GM20431 (cell line): ENCODE measurements at regions not wholly inside any gene's neighbourhood (a gene's known extent, or its start where the extent isn't known, plus 50 kb on each side); places are given as distances from the start of the nearest gene placed in this dataset.
"Not testable (repeated sequence)": the region's sequence is repeated elsewhere in the genome, so short reads cannot be mapped to it uniquely, and the experiment has no call there.

ENCODE experiments used
- in situ Hi-C: fragments of 300-500 bp; cut with MseI, MboI; formaldehyde crosslinking; loops from one replicate; pipeline ENCODE4 v1.15.0; 2020; ENCODE audit warnings: low sequenced_read_pairs; ENCODE audit not compliant: unreplicated experiment

GRCh38 chr3:153003862-153004261 lies 158.2 kb upstream of the RAP2B start:
- in situ Hi-C loops, result no loop called here

GRCh38 chr3:153008226-153008625 lies 153.8 kb upstream of the RAP2B start:
- in situ Hi-C loops, result no loop called here

- in situ Hi-C loops, result no loop called here
These were observed 138.1 kb upstream of the RAP2B start for GRCh38 chr3:153023896-153024295.

- in situ Hi-C loops, result loop anchor here (25.0 kb wide), 1 partner anchor 736 kb away; no protein-coding TSS in a partner anchor
These were observed 136.0 kb upstream of the RAP2B start for GRCh38 chr3:153026026-153026425.

- in situ Hi-C loops, result loop anchor here (25.0 kb wide), 1 partner anchor 734 kb away; no protein-coding TSS in a partner anchor
These were observed 133.6 kb upstream of the RAP2B start for GRCh38 chr3:153028381-153028780.

- in situ Hi-C loops, result loop anchor here (25.0 kb wide), 1 partner anchor 733 kb away; no protein-coding TSS in a partner anchor
These were observed 132.7 kb upstream of the RAP2B start for GRCh38 chr3:153029350-153029749.

GRCh38 chr3:153032891-153033290 lies 129.1 kb upstream of the RAP2B start:
- in situ Hi-C loops, result loop anchor here (25.0 kb wide), 1 partner anchor 729 kb away; no protein-coding TSS in a partner anchor

- in situ Hi-C loops, result loop anchor here (25.0 kb wide), 1 partner anchor 725 kb away; no protein-coding TSS in a partner anchor
These were observed 125.2 kb upstream of the RAP2B start for GRCh38 chr3:153036846-153037245.

GRCh38 chr3:153038367-153038766 lies 123.7 kb upstream of the RAP2B start:
- in situ Hi-C loops, result loop anchor here (25.0 kb wide), 1 partner anchor 724 kb away; no protein-coding TSS in a partner anchor

- in situ Hi-C loops, result loop anchor here (25.0 kb wide), 1 partner anchor 724 kb away; no protein-coding TSS in a partner anchor
These were observed 123.2 kb upstream of the RAP2B start for GRCh38 chr3:153038779-153039178.

GRCh38 chr3:153041181-153041580 lies 120.8 kb upstream of the RAP2B start:
- in situ Hi-C loops, result loop anchor here (25.0 kb wide), 1 partner anchor 721 kb away; no protein-coding TSS in a partner anchor

GRCh38 chr3:153042088-153042487 lies 119.9 kb upstream of the RAP2B start:
- in situ Hi-C loops, result loop anchor here (25.0 kb wide), 1 partner anchor 720 kb away; no protein-coding TSS in a partner anchor

- in situ Hi-C loops, result loop anchor here (25.0 kb wide), 1 partner anchor 718 kb away; no protein-coding TSS in a partner anchor
These were observed 118.2 kb upstream of the RAP2B start for GRCh38 chr3:153043729-153044328.

GRCh38 chr3:153045150-153045549 lies 116.9 kb upstream of the RAP2B start:
- in situ Hi-C loops, result loop anchor here (25.0 kb wide), 1 partner anchor 717 kb away; no protein-coding TSS in a partner anchor

- in situ Hi-C loops, result no loop called here
These were observed 111.0 kb upstream of the RAP2B start for GRCh38 chr3:153050978-153051377.

- in situ Hi-C loops, result no loop called here
These were observed 110.5 kb upstream of the RAP2B start for GRCh38 chr3:153051427-153052095.

GRCh38 chr3:153052096-153052460 lies 109.9 kb upstream of the RAP2B start:
- in situ Hi-C loops, result no loop called here

- in situ Hi-C loops, result no loop called here
These were observed 106.8 kb upstream of the RAP2B start for GRCh38 chr3:153055217-153055616.

- in situ Hi-C loops, result no loop called here
These were observed 106.2 kb upstream of the RAP2B start for GRCh38 chr3:153055779-153056178.

GRCh38 chr3:153058031-153058688 lies 103.9 kb upstream of the RAP2B start:
- in situ Hi-C loops, result not testable (repeated sequence)

GRCh38 chr3:153060346-153060745 lies 101.7 kb upstream of the RAP2B start:
- in situ Hi-C loops, result no loop called here
